ENCODE measurements at regions not wholly inside any gene's neighbourhood (a gene's known extent, or its start where the extent isn't known, plus 50 kb on each side); places are given as distances from the start of the nearest gene placed in this dataset.

DNA sequence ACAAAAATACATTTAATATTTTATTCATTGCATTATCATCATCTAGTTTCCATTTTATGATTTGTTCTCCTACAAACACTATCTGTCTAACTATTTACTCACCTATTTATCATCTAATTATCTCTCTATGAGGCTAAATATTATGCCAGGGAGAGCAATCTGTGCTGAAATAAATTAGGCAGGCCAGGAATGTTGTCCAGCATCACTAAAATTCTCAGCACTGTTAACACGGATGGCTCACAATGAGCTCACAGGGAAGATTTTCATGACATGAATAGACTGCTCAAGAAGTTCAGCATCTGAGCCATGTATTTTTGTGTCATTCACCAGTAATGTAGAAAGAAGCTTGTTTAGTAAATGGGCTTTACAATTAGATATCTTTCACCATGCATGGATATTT is 1277.2 kb downstream of the GRIK2 start:
- TF ChIP-seq, protein P1, sequence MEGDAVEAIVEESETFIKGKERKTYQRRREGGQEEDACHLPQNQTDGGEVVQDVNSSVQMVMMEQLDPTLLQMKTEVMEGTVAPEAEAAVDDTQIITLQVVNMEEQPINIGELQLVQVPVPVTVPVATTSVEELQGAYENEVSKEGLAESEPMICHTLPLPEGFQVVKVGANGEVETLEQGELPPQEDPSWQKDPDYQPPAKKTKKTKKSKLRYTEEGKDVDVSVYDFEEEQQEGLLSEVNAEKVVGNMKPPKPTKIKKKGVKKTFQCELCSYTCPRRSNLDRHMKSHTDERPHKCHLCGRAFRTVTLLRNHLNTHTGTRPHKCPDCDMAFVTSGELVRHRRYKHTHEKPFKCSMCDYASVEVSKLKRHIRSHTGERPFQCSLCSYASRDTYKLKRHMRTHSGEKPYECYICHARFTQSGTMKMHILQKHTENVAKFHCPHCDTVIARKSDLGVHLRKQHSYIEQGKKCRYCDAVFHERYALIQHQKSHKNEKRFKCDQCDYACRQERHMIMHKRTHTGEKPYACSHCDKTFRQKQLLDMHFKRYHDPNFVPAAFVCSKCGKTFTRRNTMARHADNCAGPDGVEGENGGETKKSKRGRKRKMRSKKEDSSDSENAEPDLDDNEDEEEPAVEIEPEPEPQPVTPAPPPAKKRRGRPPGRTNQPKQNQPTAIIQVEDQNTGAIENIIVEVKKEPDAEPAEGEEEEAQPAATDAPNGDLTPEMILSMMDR (IDR thresholded peaks at IDR 0.05; ENCODE audit: insufficient read depth, missing control alignments), result no peak
- FAIRE-seq, result no peak
- no peak for DNase-seq (ENCODE audit: insufficient read length, low spot score)

DNA sequence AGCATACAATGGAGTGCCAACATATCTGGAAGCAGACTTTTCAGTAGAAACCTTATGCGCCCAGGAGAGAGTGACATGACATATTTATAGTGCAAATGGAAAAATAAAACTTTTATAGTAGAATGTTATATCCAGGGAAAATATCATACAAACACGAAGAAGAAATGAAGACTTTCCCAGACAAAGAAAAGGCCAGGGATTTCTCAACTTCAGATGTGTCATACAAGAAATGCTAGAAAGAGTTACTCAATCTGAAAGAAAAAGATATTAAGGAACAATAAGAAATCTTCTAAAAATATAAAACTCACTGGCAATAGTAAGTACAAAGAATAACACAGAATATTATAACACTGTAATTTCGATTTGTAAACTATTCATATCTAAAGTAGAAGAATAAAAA is 1269.3 kb downstream of the GRIK2 start:
- TF ChIP-seq, protein P1 (IDR thresholded peaks at IDR 0.05; ENCODE audit: insufficient read depth, missing control alignments), result no peak
- no peak for FAIRE-seq
- no peak for DNase-seq (ENCODE audit: insufficient read length, low spot score)

DNA sequence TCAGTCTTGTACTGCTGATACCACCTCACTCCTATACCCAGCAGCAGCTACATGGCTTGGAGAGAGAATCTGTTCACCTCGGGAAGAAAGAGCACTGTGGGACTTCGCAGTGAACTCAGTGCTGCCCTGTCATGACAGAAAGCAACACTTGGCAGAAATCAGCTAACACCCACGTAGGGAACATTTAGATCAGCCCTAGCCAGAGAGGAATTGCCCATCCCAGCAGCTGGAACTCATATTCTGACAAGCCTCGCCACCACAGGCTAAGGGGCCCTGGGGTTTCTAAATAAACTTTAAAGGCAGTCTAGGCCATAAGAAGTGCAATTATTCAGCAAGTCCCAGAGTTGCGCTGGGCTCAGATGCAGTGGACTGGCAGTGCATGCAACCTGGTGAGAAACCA is 1266.8 kb downstream of the GRIK2 start:
- FAIRE-seq (no peak), DNase-seq (ENCODE audit: insufficient read length, low spot score) (no peak)
- TF ChIP-seq, protein P1 (IDR thresholded peaks at IDR 0.05; ENCODE audit: insufficient read depth, missing control alignments), result no peak

DNA sequence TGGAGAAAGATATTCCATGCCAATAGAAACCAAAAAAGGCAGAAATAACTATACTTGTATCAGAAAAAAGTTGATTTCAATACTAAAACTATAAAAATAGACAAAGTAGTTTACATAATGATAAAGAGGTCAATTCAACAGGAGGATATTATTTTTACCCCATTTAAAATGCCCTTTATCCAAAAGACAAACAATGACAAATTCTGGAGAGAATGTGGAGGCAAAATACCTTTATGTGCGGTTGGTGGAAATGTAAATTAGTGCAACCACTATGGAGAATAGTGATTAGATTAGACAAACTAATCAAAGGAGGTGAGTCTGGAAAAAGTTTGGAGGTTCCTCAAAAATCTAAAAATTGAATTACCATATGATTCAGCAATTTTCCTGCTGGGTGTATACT is 1262.3 kb downstream of the GRIK2 start:
- TF ChIP-seq, protein P1 (IDR thresholded peaks at IDR 0.05; ENCODE audit: insufficient read depth, missing control alignments), result no peak
- no peak for FAIRE-seq
- no peak for DNase-seq (ENCODE audit: insufficient read length, low spot score)

DNA sequence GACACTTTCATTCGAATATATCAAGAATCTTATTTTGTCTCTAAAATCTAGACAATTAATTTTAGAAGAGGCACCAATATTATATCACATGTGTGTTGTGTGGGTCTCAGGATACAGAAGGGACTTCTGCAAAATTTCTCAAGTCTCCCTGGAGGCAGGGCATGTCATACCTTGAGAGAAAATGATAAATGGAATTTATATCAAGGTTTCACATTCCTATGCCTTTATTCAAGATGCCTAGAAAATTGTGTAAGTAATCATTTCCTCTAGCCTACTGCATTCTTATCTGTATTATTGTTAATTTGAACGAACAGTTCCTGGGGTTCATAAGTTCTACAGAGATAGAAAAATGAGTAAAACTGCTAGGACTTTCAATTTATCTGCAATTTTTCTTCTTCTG is 1247.9 kb downstream of the GRIK2 start:
- TF ChIP-seq, protein P1 (IDR thresholded peaks at IDR 0.05; ENCODE audit: insufficient read depth, missing control alignments), result no peak
- FAIRE-seq, result no peak
- DNase-seq (ENCODE audit: insufficient read length, low spot score), result no peak

DNA sequence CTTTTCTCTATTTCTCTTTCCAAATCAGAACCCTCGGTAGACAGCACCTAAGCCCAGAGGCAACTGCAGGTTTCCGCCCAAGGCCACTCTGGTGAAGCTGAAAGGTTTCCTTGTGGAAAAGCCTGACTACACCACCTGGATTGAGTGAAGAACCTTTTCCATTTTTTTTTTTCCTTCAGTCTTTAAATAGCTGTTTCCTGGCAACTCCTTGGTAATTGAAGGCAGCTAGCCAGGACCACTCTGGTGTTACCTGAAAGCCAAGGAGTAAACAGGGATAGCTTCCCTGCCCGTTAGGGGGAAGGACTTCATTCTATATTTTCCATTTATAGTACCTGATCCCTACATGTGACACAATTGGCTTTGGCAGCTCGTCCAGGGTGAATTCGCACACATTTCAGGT is 1238.4 kb downstream of the GRIK2 start:
- no peak for FAIRE-seq
- DNase-seq (ENCODE audit: insufficient read length, low spot score), result no peak
- TF ChIP-seq, protein P1 (IDR thresholded peaks at IDR 0.05; ENCODE audit: insufficient read depth, missing control alignments), result no peak

DNA sequence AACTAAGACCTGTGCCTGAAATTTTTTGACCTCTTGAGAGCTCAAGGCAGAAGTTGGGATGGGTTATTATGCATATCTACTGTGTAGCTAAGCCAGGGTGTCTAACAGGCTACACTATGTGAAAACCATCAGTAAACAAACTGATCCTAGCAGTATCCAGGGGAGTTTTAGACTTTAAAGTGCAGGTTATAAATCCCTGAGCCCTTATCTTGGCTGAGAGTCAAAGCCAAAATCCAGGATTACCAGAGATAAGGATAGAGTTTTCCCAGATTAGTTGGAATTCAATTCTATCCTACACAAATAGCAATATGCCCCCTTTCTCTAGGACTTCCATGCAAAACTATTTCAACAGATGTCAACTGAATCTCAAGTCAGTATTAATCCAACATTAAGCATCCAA is 1229.7 kb downstream of the GRIK2 start:
- TF ChIP-seq, protein P1 (IDR thresholded peaks at IDR 0.05; ENCODE audit: insufficient read depth, missing control alignments), result no peak
- peak; percentile 95 for FAIRE-seq
- no peak for DNase-seq (ENCODE audit: insufficient read length, low spot score)
